Lung (tissue), 11 donors: ENCODE measurements at regions not wholly inside any gene's neighbourhood (a gene's known extent, or its start where the extent isn't known, plus 50 kb on each side); places are given as distances from the start of the nearest gene placed in this dataset.
A peak's percentile ranks its signal among the peaks of the same experiment; 100 is the strongest.

Experiments
- ATAC-seq: fragments of 200-7000 bp; cut with Tn5 transposase; one replicate; pipeline ENCODE4 v1.9.1; 2020; ENCODE audit warnings: moderate number of reproducible peaks; ENCODE audit not compliant: insufficient read depth, low FRiP score
- DNase-seq, 3 donors: peaks; one replicate each; pipeline ENCODE4 v3.0.0-alpha.2; 2013 to 2017
- H3K27ac ChIP-seq, 2 donors: one replicate each; pipeline ENCODE4 v1.5.1; 2013; ENCODE audit warnings: mild to moderate bottlenecking in 2 of 2, moderate library complexity in 2 of 2, control low read depth in 1 of 2, inconsistent platforms in 1 of 2, low read depth in 1 of 2, low read length in 1 of 2
- H3K27me3 ChIP-seq, 3 donors: one replicate each; pipeline ENCODE4 v1.5.1; 2013; ENCODE audit warnings: low read length in 2 of 3; ENCODE audit not compliant: control insufficient read depth in 3 of 3, insufficient read depth in 3 of 3
- H3K36me3 ChIP-seq, 4 donors: one replicate each; pipeline ENCODE4 v1.5.1; 2013; ENCODE audit warnings: low read length in 4 of 4, mild to moderate bottlenecking in 1 of 4, moderate library complexity in 1 of 4; ENCODE audit not compliant: control insufficient read depth in 4 of 4, insufficient read depth in 4 of 4
- H3K4me1 ChIP-seq, 5 donors: one replicate each; pipeline ENCODE4 v1.5.1; 2013; ENCODE audit warnings: low read length in 5 of 5, mild to moderate bottlenecking in 2 of 5, moderate library complexity in 1 of 5; ENCODE audit not compliant: control insufficient read depth in 5 of 5, insufficient read depth in 5 of 5
- H3K4me3 ChIP-seq: one replicate; pipeline ENCODE4 v1.5.1; 2013; ENCODE audit warnings: mild to moderate bottlenecking, control low read depth, moderate library complexity
- H3K9ac ChIP-seq, 2 donors: one replicate each; pipeline ENCODE4 v1.5.1; 2013; ENCODE audit warnings: low read length in 2 of 2, control low read depth in 1 of 2; ENCODE audit not compliant: insufficient read depth in 1 of 2
- H3K9me3 ChIP-seq, 4 donors: one replicate each; pipeline ENCODE4 v1.5.1; 2013; ENCODE audit warnings: low read length in 3 of 4, mild to moderate bottlenecking in 1 of 4, moderate library complexity in 1 of 4; ENCODE audit not compliant: control insufficient read depth in 4 of 4, insufficient read depth in 3 of 4
- WGBS, 2 donors: extraction: QIAGEN DNeasy Blood & Tissue Kit; methylation state at CpG; one replicate each; pipeline ENCODE4 v1.1.7; 2013; 5-methylcytosine and 5-hydroxymethylcytosine counted together
- TF ChIP-seq, protein P1 (sequence below): IDR thresholded peaks from 2 replicates; pipeline ENCODE4 v1.5.1; 2012; ENCODE audit warnings: mild to moderate bottlenecking; ENCODE audit errors: control extremely low read depth, extremely low read depth
- donor health status: control.
- donor health status: control.
- donor health status: Bipolar disorder and iron deficiency.
- donor health status: healthy.
- donor health status: DM: yes; HTN: yes; CAD: no.

DNA sequence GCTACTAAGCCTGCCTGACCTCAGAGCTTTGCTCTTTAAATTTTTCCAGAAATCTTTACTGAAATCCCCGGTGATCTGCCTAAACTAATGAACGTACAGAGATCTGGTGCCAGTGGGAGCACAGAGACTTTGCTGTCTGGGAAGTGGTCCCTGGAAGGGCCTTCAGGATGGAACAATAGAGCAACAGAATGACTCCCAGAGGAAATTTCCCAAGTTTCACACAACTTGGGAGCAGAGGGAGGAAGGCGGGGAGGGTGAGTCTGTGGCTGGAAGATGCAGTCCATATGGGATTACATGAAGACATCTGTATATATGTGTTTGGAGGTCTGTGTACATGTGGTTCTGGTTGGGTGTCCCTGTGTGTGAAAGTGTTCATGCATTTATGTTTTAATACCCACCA is 638.3 kb downstream of the CCDC171 start:
- H3K4me3 ChIP-seq, result no peak overlapping the region
- H3K27me3 ChIP-seq, result no peaks in the 10 kb centered on the region
- 87 to 97% methylated on average over 3 of the region's 3 CpGs for WGBS, 2 donors
- DNase-seq, result peak in 2 of 3 donors; percentile 27 to 47
- H3K9me3 ChIP-seq, result peaks cover 0 to 7% (median 0%) of the 10 kb centered on the region in 4 donors
- H3K36me3 ChIP-seq, result no peaks in the 10 kb centered on the region
- no peak for ATAC-seq
- no peak overlapping the region for H3K9ac ChIP-seq
- peaks cover 0 to 17% (median 4%) of the 10 kb centered on the region in 5 donors for H3K4me1 ChIP-seq
- no peak overlapping the region for H3K27ac ChIP-seq
- TF ChIP-seq, protein P1, sequence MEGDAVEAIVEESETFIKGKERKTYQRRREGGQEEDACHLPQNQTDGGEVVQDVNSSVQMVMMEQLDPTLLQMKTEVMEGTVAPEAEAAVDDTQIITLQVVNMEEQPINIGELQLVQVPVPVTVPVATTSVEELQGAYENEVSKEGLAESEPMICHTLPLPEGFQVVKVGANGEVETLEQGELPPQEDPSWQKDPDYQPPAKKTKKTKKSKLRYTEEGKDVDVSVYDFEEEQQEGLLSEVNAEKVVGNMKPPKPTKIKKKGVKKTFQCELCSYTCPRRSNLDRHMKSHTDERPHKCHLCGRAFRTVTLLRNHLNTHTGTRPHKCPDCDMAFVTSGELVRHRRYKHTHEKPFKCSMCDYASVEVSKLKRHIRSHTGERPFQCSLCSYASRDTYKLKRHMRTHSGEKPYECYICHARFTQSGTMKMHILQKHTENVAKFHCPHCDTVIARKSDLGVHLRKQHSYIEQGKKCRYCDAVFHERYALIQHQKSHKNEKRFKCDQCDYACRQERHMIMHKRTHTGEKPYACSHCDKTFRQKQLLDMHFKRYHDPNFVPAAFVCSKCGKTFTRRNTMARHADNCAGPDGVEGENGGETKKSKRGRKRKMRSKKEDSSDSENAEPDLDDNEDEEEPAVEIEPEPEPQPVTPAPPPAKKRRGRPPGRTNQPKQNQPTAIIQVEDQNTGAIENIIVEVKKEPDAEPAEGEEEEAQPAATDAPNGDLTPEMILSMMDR, result no peak

DNA sequence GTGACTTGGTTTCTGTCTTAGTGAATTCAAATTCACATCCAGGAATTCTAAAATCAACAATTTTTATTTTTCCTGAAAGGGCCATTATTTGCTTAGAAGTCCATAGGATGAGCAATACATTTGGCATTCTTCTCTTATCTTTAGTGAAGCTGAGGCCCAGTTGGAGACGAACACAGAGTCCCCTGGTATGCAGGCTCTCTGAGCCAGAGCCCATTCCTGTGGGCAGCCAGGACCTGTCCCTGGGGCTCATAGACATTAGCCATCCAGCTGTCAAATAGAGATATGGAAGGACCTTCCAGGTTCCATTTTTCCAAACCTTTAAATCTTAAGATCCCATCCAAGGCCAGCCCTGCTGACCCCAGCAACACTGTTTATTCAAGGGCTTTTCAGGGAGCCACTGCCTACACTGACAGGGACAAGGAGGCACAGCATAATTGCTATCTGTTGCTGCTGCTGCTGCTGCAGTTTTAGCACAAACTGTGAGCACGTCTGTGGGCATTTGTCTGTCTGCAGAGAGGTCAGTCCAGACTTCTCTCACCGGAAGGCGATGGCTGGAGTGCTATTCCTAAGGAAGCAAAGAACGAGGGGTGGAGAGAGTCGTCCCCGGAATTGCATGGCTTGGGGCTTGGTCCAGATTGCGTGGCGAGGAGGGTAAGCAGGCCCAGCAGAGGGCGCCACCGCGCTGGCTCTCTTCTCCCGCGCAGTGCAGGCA is 639.0 kb downstream of the CCDC171 start:
- TF ChIP-seq, protein P1, result peak; percentile 30
- no peak overlapping the region for H3K27ac ChIP-seq
- peak; percentile 85 for ATAC-seq
- no peak overlapping the region for H3K9ac ChIP-seq
- peaks cover 0 to 7% (median 0%) of the 10 kb centered on the region in 4 donors for H3K9me3 ChIP-seq
- H3K4me1 ChIP-seq, result peaks cover 0 to 17% (median 3%) of the 10 kb centered on the region in 5 donors
- DNase-seq, result peak; percentile 83 to 89 (median 85)
- no peaks in the 10 kb centered on the region for H3K36me3 ChIP-seq
- WGBS, 2 donors, result 3 to 5% methylated on average over 14 of the region's 14 CpGs
- H3K4me3 ChIP-seq, result no peak overlapping the region
- H3K27me3 ChIP-seq, result no peaks in the 10 kb centered on the region

DNA sequence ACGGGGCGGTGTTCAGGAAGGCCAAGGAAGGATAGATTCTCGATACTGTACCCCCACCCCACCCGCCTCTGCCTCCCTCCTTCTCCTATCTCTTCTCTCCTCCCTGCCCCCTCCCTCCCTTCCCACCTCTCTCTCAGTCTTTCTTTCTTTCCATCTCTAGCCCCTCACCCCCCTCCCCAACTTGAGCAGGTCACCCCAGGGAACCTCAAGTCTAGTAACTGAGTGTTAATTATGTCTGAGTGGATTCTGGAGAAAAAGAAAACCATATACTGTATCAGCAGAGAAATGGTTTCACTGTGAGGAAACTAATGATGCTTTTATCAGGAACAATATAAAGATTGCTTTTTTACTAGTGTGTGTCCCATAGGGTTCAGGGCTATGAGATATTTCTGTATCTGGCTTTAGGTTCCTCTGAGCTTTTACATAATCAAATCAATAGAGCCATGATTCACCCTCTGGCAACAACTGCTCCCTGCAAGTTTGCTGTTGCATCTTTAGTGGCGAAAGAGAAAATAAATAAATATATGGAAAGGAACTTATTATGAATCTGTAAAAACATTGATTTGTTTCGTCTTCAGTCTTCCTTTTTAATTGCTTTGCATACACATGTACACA is 639.7 kb downstream of the CCDC171 start:
- Histone ChIP-seq H3K36me3 (no peaks in the 10 kb centered on the region), H3K4me1 (peaks cover 0 to 21% (median 4%) of the 10 kb centered on the region in 5 donors), H3K4me3 (no peak overlapping the region), H3K9me3 (peaks cover 0 to 7% (median 0%) of the 10 kb centered on the region in 4 donors), H3K27me3 (no peaks in the 10 kb centered on the region), H3K27ac (no peak overlapping the region), H3K9ac (no peak overlapping the region)
- DNase-seq (peak in 1 of 3 donors; percentile 33), ATAC-seq (no peak)
- 32 to 46% methylated on average over 4 to 6 of the region's 6 CpGs for WGBS, 2 donors
- TF ChIP-seq, protein P1, result no peak
